ENCODE measurements at regions not wholly inside any gene's neighbourhood (a gene's known extent, or its start where the extent isn't known, plus 50 kb on each side); places are given as distances from the start of the nearest gene placed in this dataset.

GRCh38 chr18:79622004-79622403, 57.6 kb upstream of the CTDP1 start:
- TF ChIP-seq CTCF (conservative IDR thresholded peaks at IDR 0.05; ENCODE audit: low read depth, low read length) (no peak), EZH2 (IDR thresholded peaks at IDR 0.05; ENCODE audit: borderline replicate concordance, low read depth, low read length, poor library complexity, severe bottlenecking) (no peak)
